ENCODE measurements at regions not wholly inside any gene's neighbourhood (a gene's known extent, or its start where the extent isn't known, plus 50 kb on each side); places are given as distances from the start of the nearest gene placed in this dataset.

DNA sequence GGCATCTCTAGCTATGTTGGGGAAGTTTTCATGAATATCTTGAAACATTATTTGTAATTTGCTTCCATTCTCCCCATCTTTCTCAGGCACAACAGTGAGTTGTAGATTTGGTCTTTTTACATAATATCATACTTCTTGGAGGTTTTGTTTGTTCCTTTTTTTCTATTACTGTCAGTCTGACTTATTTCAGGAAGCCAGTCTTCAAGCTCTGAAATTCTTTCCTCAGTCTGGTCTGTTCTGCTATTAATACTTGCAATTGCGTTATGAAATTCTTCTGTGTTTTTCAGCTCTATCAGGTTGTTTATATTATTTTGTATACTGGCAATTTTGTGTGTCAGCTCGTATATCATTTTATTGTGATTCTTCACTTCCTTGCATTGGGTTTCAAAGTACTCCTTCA is 424.6 kb upstream of the PTBP2 start:
- no peak for DNase-seq (ENCODE audit: low spot score in 2 of 2)
- Histone ChIP-seq H3K27me3 (ENCODE audit: low read depth) (no peaks in the 10 kb centered on the region), H3K9me3 (no peaks in the 10 kb centered on the region), H3K36me3 (replicated peaks) (no peaks in the 10 kb centered on the region), H3K4me1 (no peaks in the 10 kb centered on the region; the same call in 1 of the 2 replicates), H3K4me3 (no peak overlapping the region)
- in situ Hi-C loops (cut with MboI; ENCODE audit: low sequenced_read_pairs): no loop called here

DNA sequence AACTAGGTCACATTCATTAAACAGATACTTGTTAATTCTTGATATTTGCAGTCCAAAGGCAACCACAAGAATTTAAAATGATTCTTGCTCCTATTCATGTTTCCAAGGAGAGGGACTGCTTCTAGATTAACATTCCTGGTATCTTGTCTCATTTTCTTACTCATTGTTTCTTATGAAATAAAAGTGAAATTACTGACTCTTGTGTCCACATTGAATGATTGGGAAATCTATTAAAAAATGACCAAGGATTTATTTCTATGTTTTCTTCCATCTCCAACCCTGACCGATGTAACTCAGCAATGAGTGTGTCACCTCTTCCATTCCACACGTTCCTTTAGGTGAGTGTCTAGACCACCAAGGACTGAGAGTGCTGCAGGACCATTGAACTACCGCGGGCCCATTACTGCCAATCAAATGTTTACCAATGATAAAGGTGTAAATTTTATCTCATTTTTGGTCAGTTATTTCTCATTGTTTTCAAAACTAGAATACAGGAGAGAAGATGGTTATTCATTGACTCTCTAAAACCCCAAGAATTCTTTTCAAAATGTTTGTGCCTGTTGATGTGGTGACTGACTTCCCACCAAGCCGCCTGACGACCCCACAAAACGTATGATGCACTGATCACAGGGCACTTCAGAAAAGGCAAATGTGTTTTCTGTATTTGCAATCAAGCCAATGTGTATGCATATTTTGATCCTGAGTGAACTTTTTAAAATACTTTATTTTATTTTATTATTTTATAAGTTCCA is 414.6 kb upstream of the PTBP2 start:
- H3K9me3 ChIP-seq: no peaks in the 10 kb centered on the region
- no peak for DNase-seq (ENCODE audit: low spot score in 2 of 2)
- in situ Hi-C loops (cut with MboI; ENCODE audit: low sequenced_read_pairs): no loop called here
- no peak overlapping the region for H3K4me3 ChIP-seq
- no peaks in the 10 kb centered on the region for H3K27me3 ChIP-seq (ENCODE audit: low read depth)
- H3K4me1 ChIP-seq: no peaks in the 10 kb centered on the region
- no peaks in the 10 kb centered on the region for H3K36me3 ChIP-seq (replicated peaks)

DNA sequence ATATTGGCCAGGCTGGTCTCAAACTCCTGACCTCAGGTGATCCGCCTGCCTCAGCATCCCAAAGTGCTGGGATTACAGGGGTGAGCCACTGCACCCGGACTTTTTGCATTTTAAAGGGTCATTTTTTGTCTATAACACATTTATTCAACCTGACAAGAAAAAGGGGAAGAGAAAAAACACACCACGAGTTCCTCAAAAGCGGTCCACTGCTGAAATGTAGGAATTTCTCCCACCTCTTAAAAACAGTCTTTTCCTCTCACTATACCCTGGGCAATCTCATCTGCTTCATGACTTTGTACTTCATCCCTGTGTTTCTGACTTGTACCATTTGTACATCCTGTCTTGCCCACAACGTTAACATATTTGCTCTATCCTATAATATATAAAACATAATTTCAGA is 413.3 kb upstream of the PTBP2 start:
- Histone ChIP-seq H3K4me3 (no peak overlapping the region), H3K9me3 (no peaks in the 10 kb centered on the region), H3K27me3 (ENCODE audit: low read depth) (no peaks in the 10 kb centered on the region), H3K36me3 (replicated peaks) (no peaks in the 10 kb centered on the region), H3K4me1 (no peaks in the 10 kb centered on the region)
- no peak for DNase-seq (ENCODE audit: low spot score in 2 of 2)
- in situ Hi-C loops (cut with MboI; ENCODE audit: low sequenced_read_pairs): no loop called here

DNA sequence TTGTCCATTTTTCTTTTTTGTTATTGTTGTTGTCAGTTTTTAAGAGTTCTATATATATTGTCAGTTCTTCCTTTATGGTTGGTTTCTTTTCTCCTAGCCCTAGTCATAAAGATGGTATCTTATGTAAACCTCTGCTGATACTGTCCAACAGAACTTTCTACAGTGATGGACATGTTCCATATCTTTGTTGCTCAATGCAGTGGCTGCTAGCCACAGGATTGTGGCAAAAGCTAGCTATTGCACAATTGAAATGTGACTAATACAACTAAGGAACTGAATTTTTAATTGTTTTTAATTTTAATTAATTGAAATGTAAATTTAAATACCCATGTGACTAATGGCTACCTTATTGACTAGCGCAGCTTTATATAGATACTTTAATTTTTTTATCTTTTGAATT is 411.8 kb upstream of the PTBP2 start:
- no peak for DNase-seq (ENCODE audit: low spot score in 2 of 2)

DNA sequence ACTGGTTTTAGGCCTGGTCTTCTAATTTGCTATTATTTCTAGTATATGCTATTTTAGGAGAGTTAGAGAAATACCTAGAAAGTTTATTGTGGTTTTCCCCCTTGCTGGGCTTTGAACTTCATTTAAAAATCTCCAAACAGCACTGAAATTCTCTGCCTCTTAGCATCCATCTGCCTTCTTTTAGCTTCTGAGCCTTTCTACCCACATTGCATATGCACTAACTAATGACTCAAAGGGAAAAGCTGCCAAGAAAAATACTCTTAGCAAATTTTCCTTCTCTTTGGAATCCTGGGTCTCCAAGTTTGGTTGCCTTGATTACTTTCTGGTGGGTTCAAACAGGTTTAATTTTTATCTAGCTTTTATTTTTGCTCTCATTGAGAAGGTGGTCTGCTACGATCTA is 408.4 kb upstream of the PTBP2 start:
- H3K4me3 ChIP-seq: no peak overlapping the region
- no peaks in the 10 kb centered on the region for H3K27me3 ChIP-seq (ENCODE audit: low read depth)
- no peaks in the 10 kb centered on the region for H3K9me3 ChIP-seq
- no peak for DNase-seq (ENCODE audit: low spot score in 2 of 2)
- in situ Hi-C loops (cut with MboI; ENCODE audit: low sequenced_read_pairs): no loop called here
- H3K4me1 ChIP-seq: no peaks in the 10 kb centered on the region
- H3K36me3 ChIP-seq (replicated peaks): no peaks in the 10 kb centered on the region

More for the DNA sequence above, 411.8 kb upstream of the PTBP2 start:
- Histone ChIP-seq H3K36me3 (replicated peaks) (no peaks in the 10 kb centered on the region), H3K27me3 (ENCODE audit: low read depth) (no peaks in the 10 kb centered on the region), H3K4me3 (no peak overlapping the region), H3K9me3 (no peaks in the 10 kb centered on the region), H3K4me1 (no peaks in the 10 kb centered on the region)
- in situ Hi-C loops (cut with MboI; ENCODE audit: low sequenced_read_pairs): no loop called here

DNA sequence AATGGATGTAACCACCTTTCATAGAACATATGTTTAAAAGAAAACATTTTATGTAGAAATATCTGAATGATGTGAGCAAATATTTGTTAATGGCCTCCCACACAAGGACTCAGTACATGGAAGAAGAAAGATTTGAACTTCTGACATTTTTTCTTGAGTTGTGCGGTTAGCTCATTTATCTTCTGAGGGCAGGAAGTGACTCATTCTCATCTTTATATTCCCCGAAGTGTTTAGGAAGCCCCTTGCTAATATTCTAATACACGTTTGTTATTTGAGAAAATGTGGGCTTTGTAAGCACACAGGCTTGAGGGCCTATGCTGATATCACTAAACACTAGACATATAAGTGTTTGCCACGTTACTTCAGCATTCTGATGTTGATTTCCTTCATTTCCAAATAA is 392.5 kb upstream of the PTBP2 start:
- in situ Hi-C loops (cut with MboI; ENCODE audit: low sequenced_read_pairs): no loop called here

DNA sequence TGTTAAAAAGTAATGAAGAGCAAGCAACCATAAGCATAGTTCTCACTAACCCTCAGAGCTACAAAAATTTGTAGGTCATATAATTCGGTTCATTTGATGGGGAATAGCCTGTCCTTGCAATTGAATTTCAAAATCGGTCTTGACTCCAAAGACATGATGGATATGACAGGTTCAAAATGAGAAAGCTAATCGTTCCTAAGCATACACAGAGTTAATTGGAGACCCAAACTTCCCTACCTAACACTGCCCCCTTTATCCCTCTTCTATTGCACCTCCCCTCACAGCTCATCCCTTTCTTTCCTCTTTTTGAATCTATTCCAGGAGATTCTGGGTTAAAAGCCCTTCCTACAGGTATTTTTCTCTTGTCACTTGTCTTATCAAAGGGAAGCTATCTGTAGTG is 390.0 kb upstream of the PTBP2 start:
- in situ Hi-C loops (cut with MboI; ENCODE audit: low sequenced_read_pairs): no loop called here
- no peaks in the 10 kb centered on the region for H3K36me3 ChIP-seq (replicated peaks)
- no peak for DNase-seq (ENCODE audit: low spot score in 2 of 2)
- H3K4me1 ChIP-seq: no peaks in the 10 kb centered on the region
- H3K4me3 ChIP-seq: no peak overlapping the region
- H3K27me3 ChIP-seq (ENCODE audit: low read depth): no peaks in the 10 kb centered on the region
- no peaks in the 10 kb centered on the region for H3K9me3 ChIP-seq

More for the DNA sequence above, 392.5 kb upstream of the PTBP2 start:
- Histone ChIP-seq H3K27me3 (ENCODE audit: low read depth) (no peaks in the 10 kb centered on the region), H3K36me3 (replicated peaks) (no peaks in the 10 kb centered on the region), H3K9me3 (no peaks in the 10 kb centered on the region), H3K4me1 (no peaks in the 10 kb centered on the region), H3K4me3 (no peak overlapping the region)
- DNase-seq (ENCODE audit: low spot score in 2 of 2): no peak

DNA sequence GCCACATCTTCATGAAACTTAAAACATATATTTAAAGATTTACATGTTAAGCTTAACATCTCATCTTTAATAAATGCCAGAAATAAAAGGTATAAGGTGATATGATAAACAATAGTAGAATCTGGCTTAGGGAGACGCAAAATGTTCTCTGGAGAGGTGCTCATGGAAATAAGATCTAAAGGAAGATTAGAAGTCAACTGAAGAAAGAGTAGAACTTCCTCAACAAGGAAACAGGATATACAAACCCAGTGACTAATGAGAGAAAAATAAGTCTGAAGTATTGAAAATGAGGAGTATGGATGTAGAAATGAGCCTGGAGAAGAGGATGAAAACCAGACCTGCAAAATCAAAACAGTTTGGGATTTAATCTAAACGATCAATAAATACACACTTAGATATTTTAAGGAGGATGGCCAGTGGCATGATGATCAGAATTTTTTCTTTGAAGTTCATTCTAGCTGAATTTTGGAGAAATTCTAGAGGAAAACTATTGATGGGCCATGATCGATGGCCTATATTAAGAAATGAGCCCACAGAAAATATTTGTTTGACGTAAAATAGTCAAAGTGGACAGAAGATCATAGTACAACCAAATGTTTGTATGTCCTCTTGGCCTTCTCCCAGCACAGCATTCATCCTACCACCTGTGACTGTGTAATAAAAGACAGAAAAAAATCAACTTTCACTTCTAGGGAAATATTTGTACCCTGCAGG is 387.9 kb upstream of the PTBP2 start:
- H3K27me3 ChIP-seq (ENCODE audit: low read depth): no peaks in the 10 kb centered on the region
- H3K4me3 ChIP-seq: no peak overlapping the region
- H3K9me3 ChIP-seq: no peaks in the 10 kb centered on the region
- no peaks in the 10 kb centered on the region for H3K4me1 ChIP-seq
- no peak for DNase-seq (ENCODE audit: low spot score in 2 of 2)
- in situ Hi-C loops (cut with MboI; ENCODE audit: low sequenced_read_pairs): no loop called here
- H3K36me3 ChIP-seq (replicated peaks): no peaks in the 10 kb centered on the region

DNA sequence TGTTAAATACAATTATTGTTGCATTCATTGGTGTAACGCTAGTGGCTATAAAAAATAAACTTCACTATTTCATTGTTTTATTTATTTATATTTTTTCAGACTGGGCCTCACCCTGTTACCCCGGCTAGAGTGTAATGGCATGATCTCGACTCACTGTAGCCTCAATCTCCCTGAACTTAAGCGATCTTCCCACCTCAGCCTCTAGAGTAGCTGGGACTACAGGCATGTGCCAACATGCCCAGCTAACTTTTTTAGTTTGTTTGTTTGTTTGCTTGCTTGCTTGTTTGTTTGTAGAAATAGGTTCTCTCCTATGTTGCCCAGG is 387.4 kb upstream of the PTBP2 start:
- no peaks in the 10 kb centered on the region for H3K9me3 ChIP-seq
- no peaks in the 10 kb centered on the region for H3K4me1 ChIP-seq
- DNase-seq (ENCODE audit: low spot score in 2 of 2): no peak
- in situ Hi-C loops (cut with MboI; ENCODE audit: low sequenced_read_pairs): no loop called here
- H3K27me3 ChIP-seq (ENCODE audit: low read depth): no peaks in the 10 kb centered on the region
- no peaks in the 10 kb centered on the region for H3K36me3 ChIP-seq (replicated peaks)
- no peak overlapping the region for H3K4me3 ChIP-seq

DNA sequence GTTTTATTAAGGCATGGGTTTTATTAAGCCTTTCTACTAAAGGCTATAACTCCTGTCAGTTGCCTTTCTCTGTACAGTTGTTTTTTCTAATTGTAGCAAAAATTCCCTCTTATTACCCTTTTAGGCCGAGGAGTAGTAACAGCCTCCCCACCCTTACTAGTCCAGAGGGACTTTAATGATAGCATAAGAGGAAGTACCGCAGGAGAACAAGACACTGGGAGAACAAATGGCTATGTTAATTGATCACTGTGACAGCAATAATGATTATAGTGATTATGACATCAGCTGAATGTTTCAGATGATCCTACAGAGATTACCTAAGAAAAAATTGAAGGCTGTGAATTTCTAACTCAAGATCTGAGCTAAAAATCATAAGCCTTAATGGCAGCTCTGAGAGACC is 383.0 kb upstream of the PTBP2 start:
- Histone ChIP-seq H3K4me1 (no peaks in the 10 kb centered on the region), H3K36me3 (replicated peaks) (no peaks in the 10 kb centered on the region), H3K27me3 (ENCODE audit: low read depth) (no peaks in the 10 kb centered on the region), H3K9me3 (no peaks in the 10 kb centered on the region), H3K4me3 (no peak overlapping the region)
- in situ Hi-C loops (cut with MboI; ENCODE audit: low sequenced_read_pairs): no loop called here
- no peak for DNase-seq (ENCODE audit: low spot score in 2 of 2)

DNA sequence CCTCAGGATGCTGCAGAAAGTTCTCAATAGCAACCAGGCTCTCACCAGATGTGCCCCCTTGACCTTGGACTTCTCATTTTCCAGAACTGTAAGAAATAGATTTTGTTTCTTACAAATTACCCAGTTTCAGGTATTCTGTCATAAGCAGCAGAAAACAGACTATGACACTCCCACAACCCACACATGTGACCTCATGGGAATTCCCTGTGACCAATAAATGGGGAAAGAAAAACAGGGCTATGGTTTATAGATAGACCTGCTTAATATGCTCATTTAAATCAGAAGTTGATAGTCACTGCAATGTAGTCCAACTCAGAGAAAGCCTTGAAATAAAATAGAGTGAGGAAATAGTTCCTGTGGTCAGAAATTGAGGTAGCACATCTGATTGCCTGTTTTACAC is 380.9 kb upstream of the PTBP2 start:
- in situ Hi-C loops (cut with MboI; ENCODE audit: low sequenced_read_pairs): no loop called here
- DNase-seq (ENCODE audit: low spot score in 2 of 2): no peak
- Histone ChIP-seq H3K4me3 (no peak overlapping the region), H3K36me3 (replicated peaks) (no peaks in the 10 kb centered on the region), H3K9me3 (no peaks in the 10 kb centered on the region), H3K4me1 (no peaks in the 10 kb centered on the region), H3K27me3 (ENCODE audit: low read depth) (no peaks in the 10 kb centered on the region)

DNA sequence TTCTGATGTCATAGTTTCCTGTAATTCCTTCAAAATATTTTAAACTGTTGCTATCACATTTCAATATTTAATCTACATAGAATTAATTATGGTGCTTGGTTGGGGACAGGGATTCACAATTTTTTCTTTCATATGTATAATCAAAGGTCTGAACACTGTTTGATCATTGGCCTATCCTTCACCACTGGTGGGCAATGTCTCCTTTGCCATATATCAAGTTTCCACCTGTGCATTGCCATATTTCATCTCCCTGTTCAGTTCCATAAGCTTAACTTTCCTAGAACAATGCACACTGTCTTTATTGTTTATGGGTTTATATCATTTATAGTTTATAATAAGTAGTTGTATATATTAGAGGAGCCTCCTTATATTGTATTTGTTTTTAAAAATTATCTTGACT is 374.9 kb upstream of the PTBP2 start:
- in situ Hi-C loops (cut with MboI; ENCODE audit: low sequenced_read_pairs): no loop called here
- H3K4me3 ChIP-seq: no peak overlapping the region
- no peak for DNase-seq (ENCODE audit: low spot score in 2 of 2)

DNA sequence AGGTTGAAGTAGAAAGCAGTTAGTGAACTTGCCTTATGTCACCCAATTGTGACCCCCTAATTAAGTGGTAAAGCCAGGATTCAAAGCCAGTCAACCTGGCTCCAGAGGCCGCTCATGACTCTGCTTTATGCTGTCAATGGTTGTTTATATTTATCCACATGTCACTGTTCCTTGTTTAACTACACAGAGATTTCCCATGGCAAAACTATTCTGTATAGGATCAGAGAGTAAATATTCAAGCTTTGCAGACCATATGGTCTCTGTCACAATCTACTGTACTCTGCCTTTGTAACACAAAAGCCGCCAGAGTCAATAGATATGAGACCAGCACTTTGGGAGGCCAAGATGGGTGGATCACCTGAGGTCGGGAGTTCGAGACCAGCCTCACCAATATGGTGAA is 371.7 kb upstream of the PTBP2 start:
- in situ Hi-C loops (cut with MboI; ENCODE audit: low sequenced_read_pairs): no loop called here
- Histone ChIP-seq H3K9me3 (no peaks in the 10 kb centered on the region), H3K27me3 (ENCODE audit: low read depth) (no peaks in the 10 kb centered on the region), H3K4me1 (no peaks in the 10 kb centered on the region), H3K36me3 (replicated peaks) (no peaks in the 10 kb centered on the region), H3K4me3 (no peak overlapping the region)
- no peak for DNase-seq (ENCODE audit: low spot score in 2 of 2)

More for the DNA sequence above, 374.9 kb upstream of the PTBP2 start:
- no peaks in the 10 kb centered on the region for H3K27me3 ChIP-seq (ENCODE audit: low read depth)
- H3K36me3 ChIP-seq (replicated peaks): no peaks in the 10 kb centered on the region
- no peaks in the 10 kb centered on the region for H3K9me3 ChIP-seq
- no peaks in the 10 kb centered on the region for H3K4me1 ChIP-seq

DNA sequence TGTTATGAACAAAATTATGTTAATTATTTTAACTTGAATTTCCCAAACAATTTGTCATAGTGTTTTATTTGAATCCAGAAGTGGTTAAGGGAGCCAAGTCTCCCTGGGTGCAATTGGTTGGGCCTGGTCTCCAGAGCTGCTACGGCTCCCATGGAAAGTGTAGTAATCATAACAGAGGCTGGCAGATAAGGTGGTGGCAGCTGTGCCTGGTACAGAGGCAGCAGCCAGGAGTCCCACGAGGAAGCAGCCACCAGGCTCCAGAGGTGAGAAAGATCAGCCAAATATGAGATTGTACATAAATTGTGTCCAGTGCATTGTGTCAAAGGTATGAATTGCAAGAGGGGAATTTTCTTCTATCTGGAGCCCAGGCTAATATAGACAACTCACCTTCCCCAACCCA is 368.9 kb upstream of the PTBP2 start:
- Histone ChIP-seq H3K4me1 (no peaks in the 10 kb centered on the region), H3K27me3 (ENCODE audit: low read depth) (no peaks in the 10 kb centered on the region), H3K4me3 (no peak overlapping the region), H3K9me3 (no peaks in the 10 kb centered on the region), H3K36me3 (replicated peaks) (no peaks in the 10 kb centered on the region)
- DNase-seq (ENCODE audit: low spot score in 2 of 2): no peak
- in situ Hi-C loops (cut with MboI; ENCODE audit: low sequenced_read_pairs): no loop called here

Measured in HAP-1 (cell line).